ENCODE measurements at regions not wholly inside any gene's neighbourhood (a gene's known extent, or its start where the extent isn't known, plus 50 kb on each side); places are given as distances from the start of the nearest gene placed in this dataset.

DNA sequence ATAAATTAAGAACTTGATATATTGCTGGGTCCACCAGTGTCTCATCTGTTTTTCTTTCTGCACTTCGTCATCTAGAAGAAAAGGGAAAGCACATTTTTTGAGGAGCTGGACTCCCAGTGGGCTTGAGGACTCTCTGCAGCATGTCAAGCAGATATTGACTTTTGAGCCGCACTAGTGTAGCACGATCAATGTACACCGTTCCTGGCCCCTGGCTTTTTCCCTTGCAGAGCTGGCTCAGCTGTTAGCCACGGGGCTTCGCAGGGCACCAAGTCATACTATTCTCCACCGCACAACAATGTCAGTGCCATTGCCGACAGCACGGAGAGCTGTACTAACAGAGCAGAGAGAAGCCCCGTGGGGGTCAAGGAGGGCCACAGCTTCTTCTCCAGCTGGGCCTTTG is 235.4 kb upstream of the HABP2 start:
- Mint-ChIP-seq H3K36me3 (ENCODE audit: insufficient read depth, unreplicated experiment) (peaks cover 6% of the 10 kb centered on the region), H3K9me3 (ENCODE audit: unreplicated experiment) (peaks cover 24% of the 10 kb centered on the region), H3K27ac (ENCODE audit: low read depth, unreplicated experiment) (no peak overlapping the region), H3K4me3 (ENCODE audit: unreplicated experiment) (no peak overlapping the region), H3K27me3 (ENCODE audit: insufficient read depth, unreplicated experiment) (peaks cover 25% of the 10 kb centered on the region), H3K4me1 (ENCODE audit: insufficient read depth, unreplicated experiment) (no peaks in the 10 kb centered on the region)
- CTCF ChIA-PET: interaction anchor here (1.0 to 1.4 kb wide), 2 partner anchors 11 to 67 kb away, joined by 4 to 5 read pairs; no protein-coding TSS in a partner anchor
- TF ChIP-seq CTCF (IDR thresholded peaks at IDR 0.05; ENCODE audit: unreplicated experiment): no peak
- intact Hi-C loops (cut with micrococcal nuclease): no loop called here
- no TSS peak for BruUV-seq (replicated peaks)
- POLR2A ChIA-PET: no interaction called here
- DNase-seq (ENCODE audit: unreplicated experiment): no peak

- Mint-ChIP-seq H3K4me1 (ENCODE audit: insufficient read depth, unreplicated experiment) (no peaks in the 10 kb centered on the region), H3K27ac (ENCODE audit: low read depth, unreplicated experiment) (no peak overlapping the region), H3K36me3 (ENCODE audit: insufficient read depth, unreplicated experiment) (peaks cover 6% of the 10 kb centered on the region), H3K4me3 (ENCODE audit: unreplicated experiment) (no peak overlapping the region), H3K27me3 (ENCODE audit: insufficient read depth, unreplicated experiment) (peaks cover 24% of the 10 kb centered on the region), H3K9me3 (ENCODE audit: unreplicated experiment) (peaks cover 8% of the 10 kb centered on the region)
- POLR2A ChIA-PET: no interaction called here
- CTCF ChIA-PET: interaction anchor here (1.1 kb wide), 1 partner anchor 13 kb away, joined by 3 read pairs; no protein-coding TSS in a partner anchor
- TF ChIP-seq CTCF (IDR thresholded peaks at IDR 0.05; ENCODE audit: unreplicated experiment): no peak
- intact Hi-C loops (cut with micrococcal nuclease): no loop called here
- no TSS peak for BruUV-seq (replicated peaks)
- peak; percentile 12 for DNase-seq (ENCODE audit: unreplicated experiment)
Observed at GRCh38 chr10:113319479-113319878, 233.4 kb upstream of the HABP2 start.

GRCh38 chr10:113320211-113320610 is 232.6 kb upstream of the HABP2 start:
- intact Hi-C loops (cut with micrococcal nuclease): no loop called here
- TF ChIP-seq CTCF (IDR thresholded peaks at IDR 0.05; ENCODE audit: unreplicated experiment): no peak
- ChIA-PET CTCF (interaction anchor here (1.2 kb wide), 1 partner anchor 65 kb away, joined by 4 read pairs; no protein-coding TSS in a partner anchor), POLR2A (no interaction called here)
- H3K4me3 Mint-ChIP-seq (ENCODE audit: unreplicated experiment): no peak overlapping the region
- peaks cover 8% of the 10 kb centered on the region for H3K9me3 Mint-ChIP-seq (ENCODE audit: unreplicated experiment)
- BruUV-seq (replicated peaks): no TSS peak
- no peak overlapping the region for H3K27ac Mint-ChIP-seq (ENCODE audit: low read depth, unreplicated experiment)
- H3K36me3 Mint-ChIP-seq (ENCODE audit: insufficient read depth, unreplicated experiment): peaks cover 6% of the 10 kb centered on the region
- no peaks in the 10 kb centered on the region for H3K4me1 Mint-ChIP-seq (ENCODE audit: insufficient read depth, unreplicated experiment)
- H3K27me3 Mint-ChIP-seq (ENCODE audit: insufficient read depth, unreplicated experiment): peaks cover 16% of the 10 kb centered on the region
- DNase-seq (ENCODE audit: unreplicated experiment): no peak

DNA sequence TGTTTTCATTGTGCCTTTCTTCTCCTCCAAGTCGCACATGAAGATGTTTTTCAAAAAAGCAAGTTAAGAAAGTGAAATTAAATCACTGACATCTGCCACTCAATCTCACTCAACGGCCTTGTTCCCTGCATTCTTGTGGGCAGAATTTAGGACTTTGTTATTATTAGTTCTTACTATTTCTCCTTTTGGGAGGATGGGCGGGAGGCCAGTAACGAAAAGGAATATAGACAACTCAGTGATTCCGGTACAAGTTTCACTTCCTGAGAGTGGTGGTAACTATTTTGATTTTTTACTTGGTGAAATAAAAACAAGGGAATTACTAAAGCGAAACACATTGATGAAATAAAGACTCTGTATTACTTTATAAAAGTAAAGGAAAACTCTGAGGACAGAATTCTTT is 231.9 kb upstream of the HABP2 start:
- no TSS peak for BruUV-seq (replicated peaks)
- no peak overlapping the region for H3K4me3 Mint-ChIP-seq (ENCODE audit: unreplicated experiment)
- H3K27ac Mint-ChIP-seq (ENCODE audit: low read depth, unreplicated experiment): no peak overlapping the region
- ChIA-PET CTCF (interaction anchor here (0.6 to 1.2 kb wide), 2 partner anchors 65 to 261 kb away, joined by 3 to 4 read pairs; no protein-coding TSS in a partner anchor), POLR2A (no interaction called here)
- peaks cover 8% of the 10 kb centered on the region for H3K9me3 Mint-ChIP-seq (ENCODE audit: unreplicated experiment)
- no peak for DNase-seq (ENCODE audit: unreplicated experiment)
- intact Hi-C loops (cut with micrococcal nuclease): no loop called here
- H3K27me3 Mint-ChIP-seq (ENCODE audit: insufficient read depth, unreplicated experiment): peaks cover 14% of the 10 kb centered on the region
- TF ChIP-seq CTCF (IDR thresholded peaks at IDR 0.05; ENCODE audit: unreplicated experiment): no peak
- H3K36me3 Mint-ChIP-seq (ENCODE audit: insufficient read depth, unreplicated experiment): peaks cover 6% of the 10 kb centered on the region
- peaks cover 2% of the 10 kb centered on the region for H3K4me1 Mint-ChIP-seq (ENCODE audit: insufficient read depth, unreplicated experiment)
